ENCODE measurements at regions not wholly inside any gene's neighbourhood (a gene's known extent, or its start where the extent isn't known, plus 50 kb on each side); places are given as distances from the start of the nearest gene placed in this dataset.

DNA sequence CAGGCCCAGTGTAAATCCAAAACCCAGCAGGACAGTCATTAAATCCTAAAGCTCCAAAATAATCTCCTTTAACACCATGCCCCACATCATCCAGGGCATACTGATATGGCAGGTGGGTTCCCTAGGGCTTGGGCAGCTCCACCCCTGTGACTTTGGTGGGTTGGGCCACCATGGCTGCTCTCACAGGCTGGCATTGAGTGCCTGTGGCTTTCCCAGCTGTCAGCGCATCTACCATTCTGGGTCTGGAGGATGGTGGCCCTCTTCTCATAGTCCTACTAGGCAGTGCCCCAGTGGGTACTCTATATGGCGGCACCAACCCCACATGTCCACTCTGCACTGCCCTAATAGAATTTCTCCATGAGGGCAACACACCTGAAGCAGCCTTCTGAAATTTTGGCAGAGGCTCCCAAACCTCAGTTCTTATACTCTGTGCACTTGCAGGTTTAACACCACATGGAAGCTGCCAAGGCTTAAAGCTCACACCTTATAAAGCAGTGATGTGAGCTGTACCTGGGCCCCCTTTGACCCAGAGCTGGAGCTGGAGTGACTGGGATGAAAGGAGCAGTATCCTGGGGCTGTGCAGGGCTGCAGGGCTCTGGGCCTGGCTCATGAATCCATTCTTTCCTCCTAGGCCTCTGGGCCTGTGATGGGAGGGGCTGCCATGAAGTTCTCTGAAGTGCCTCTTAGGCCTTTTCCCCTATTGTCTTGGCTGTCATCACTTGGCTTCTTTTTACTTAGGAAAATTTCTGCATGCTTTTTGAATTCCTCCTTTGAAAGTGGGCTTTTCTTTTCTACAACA, 765.5 kb upstream of the EPHA7 start:
- no peak overlapping the region for H4K91ac ChIP-seq (ENCODE audit: low read depth, low read length)
- no peak for DNase-seq
- H3K4me2 ChIP-seq (ENCODE audit: low read length) = no peak overlapping the region
- no peak overlapping the region for H2BK120ac ChIP-seq (ENCODE audit: insufficient read depth, low read length, poor library complexity)
- no peak overlapping the region for H3K14ac ChIP-seq (ENCODE audit: low read length)
- no peak overlapping the region for H4K12ac ChIP-seq (ENCODE audit: low read depth, low read length)
- no peak overlapping the region for H3K23ac ChIP-seq (ENCODE audit: low read length)
- WGBS (ENCODE audit: extremely low coverage, insufficient coverage, insufficient read length) = no CpG with 5 or more reads among the region's 2 CpGs
- H3K9me3 ChIP-seq (ENCODE audit: insufficient read depth, low read depth, low read length) = peaks cover 3% of the 10 kb centered on the region
- no peak overlapping the region for H3K18ac ChIP-seq (ENCODE audit: low read length)
- no peak overlapping the region for H3K4me3 ChIP-seq (ENCODE audit: low read depth, low read length)
- no peak overlapping the region for H2BK12ac ChIP-seq (ENCODE audit: low read length)
- no peak overlapping the region for H2AFZ ChIP-seq (ENCODE audit: insufficient read depth, low read length, poor library complexity)
- H3K4me1 ChIP-seq (ENCODE audit: control insufficient read depth in 1 of 2, insufficient read depth in 2 of 2, low read length in 2 of 2) = no peaks in the 10 kb centered on the region
- no peaks in the 10 kb centered on the region for H3K27me3 ChIP-seq (ENCODE audit: insufficient read depth, low read length)
- H3K79me1 ChIP-seq (ENCODE audit: low read length) = no peaks in the 10 kb centered on the region
- H3K4ac ChIP-seq (ENCODE audit: low read depth, low read length) = no peak overlapping the region
- H3K9ac ChIP-seq (ENCODE audit: low read length) = no peak overlapping the region
- no peak overlapping the region for H2BK5ac ChIP-seq (ENCODE audit: low read depth, low read length, poor library complexity)
- H3K27ac ChIP-seq (ENCODE audit: low read depth, low read length) = no peak overlapping the region
- no peaks in the 10 kb centered on the region for H3K36me3 ChIP-seq (ENCODE audit: control insufficient read depth in 1 of 2, insufficient read depth in 2 of 2, low read length in 2 of 2)
- H3K79me2 ChIP-seq (ENCODE audit: control insufficient read depth, insufficient read depth, low read length, poor library complexity) = no peaks in the 10 kb centered on the region
- no peak overlapping the region for H2AK5ac ChIP-seq (ENCODE audit: low read length)
- H4K8ac ChIP-seq (ENCODE audit: low read depth, low read length) = no peak overlapping the region

- H4K91ac ChIP-seq (ENCODE audit: low read depth, low read length) = no peak overlapping the region
- H3K4me2 ChIP-seq (ENCODE audit: low read length) = no peak overlapping the region
- WGBS (ENCODE audit: extremely low coverage, insufficient coverage, insufficient read length) = no CpG with 5 or more reads among the region's 2 CpGs
- no peaks in the 10 kb centered on the region for H3K27me3 ChIP-seq (ENCODE audit: insufficient read depth, low read length)
- no peaks in the 10 kb centered on the region for H3K36me3 ChIP-seq (ENCODE audit: control insufficient read depth in 1 of 2, insufficient read depth in 2 of 2, low read length in 2 of 2)
- H3K79me2 ChIP-seq (ENCODE audit: control insufficient read depth, insufficient read depth, low read length, poor library complexity) = no peaks in the 10 kb centered on the region
- no peak overlapping the region for H2BK12ac ChIP-seq (ENCODE audit: low read length)
- H3K23ac ChIP-seq (ENCODE audit: low read length) = no peak overlapping the region
- H3K14ac ChIP-seq (ENCODE audit: low read length) = no peak overlapping the region
- H3K9ac ChIP-seq (ENCODE audit: low read length) = no peak overlapping the region
- no peak overlapping the region for H3K18ac ChIP-seq (ENCODE audit: low read length)
- no peak overlapping the region for H3K27ac ChIP-seq (ENCODE audit: low read depth, low read length)
- no peak overlapping the region for H2AFZ ChIP-seq (ENCODE audit: insufficient read depth, low read length, poor library complexity)
- H3K4me1 ChIP-seq (ENCODE audit: control insufficient read depth in 1 of 2, insufficient read depth in 2 of 2, low read length in 2 of 2) = no peaks in the 10 kb centered on the region
- no peak overlapping the region for H2AK5ac ChIP-seq (ENCODE audit: low read length)
- no peak overlapping the region for H3K4ac ChIP-seq (ENCODE audit: low read depth, low read length)
- no peaks in the 10 kb centered on the region for H3K9me3 ChIP-seq (ENCODE audit: insufficient read depth, low read depth, low read length)
- DNase-seq = no peak
- H4K12ac ChIP-seq (ENCODE audit: low read depth, low read length) = no peak overlapping the region
- no peak overlapping the region for H2BK120ac ChIP-seq (ENCODE audit: insufficient read depth, low read length, poor library complexity)
- no peaks in the 10 kb centered on the region for H3K79me1 ChIP-seq (ENCODE audit: low read length)
- H3K4me3 ChIP-seq (ENCODE audit: low read depth, low read length) = no peak overlapping the region
- no peak overlapping the region for H4K8ac ChIP-seq (ENCODE audit: low read depth, low read length)
- no peak overlapping the region for H2BK5ac ChIP-seq (ENCODE audit: low read depth, low read length, poor library complexity)
These were observed 758.1 kb upstream of the EPHA7 start for GRCh38 chr6:94177429-94177828.

GRCh38 chr6:94175465-94175864, 756.1 kb upstream of the EPHA7 start:
- no peak overlapping the region for H3K4ac ChIP-seq (ENCODE audit: low read depth, low read length)
- H2BK5ac ChIP-seq (ENCODE audit: low read depth, low read length, poor library complexity) = no peak overlapping the region
- no peak overlapping the region for H3K9ac ChIP-seq (ENCODE audit: low read length)
- H2AK5ac ChIP-seq (ENCODE audit: low read length) = no peak overlapping the region
- H3K18ac ChIP-seq (ENCODE audit: low read length) = no peak overlapping the region
- no peak overlapping the region for H4K8ac ChIP-seq (ENCODE audit: low read depth, low read length)
- H3K4me2 ChIP-seq (ENCODE audit: low read length) = no peak overlapping the region
- no peaks in the 10 kb centered on the region for H3K36me3 ChIP-seq (ENCODE audit: control insufficient read depth in 1 of 2, insufficient read depth in 2 of 2, low read length in 2 of 2)
- no peaks in the 10 kb centered on the region for H3K79me1 ChIP-seq (ENCODE audit: low read length)
- no peak overlapping the region for H3K4me3 ChIP-seq (ENCODE audit: low read depth, low read length)
- H4K12ac ChIP-seq (ENCODE audit: low read depth, low read length) = no peak overlapping the region
- H3K4me1 ChIP-seq (ENCODE audit: control insufficient read depth in 1 of 2, insufficient read depth in 2 of 2, low read length in 2 of 2) = no peaks in the 10 kb centered on the region
- no peaks in the 10 kb centered on the region for H3K27me3 ChIP-seq (ENCODE audit: insufficient read depth, low read length)
- H3K79me2 ChIP-seq (ENCODE audit: control insufficient read depth, insufficient read depth, low read length, poor library complexity) = no peaks in the 10 kb centered on the region
- no peak overlapping the region for H2BK12ac ChIP-seq (ENCODE audit: low read length)
- no peak overlapping the region for H4K91ac ChIP-seq (ENCODE audit: low read depth, low read length)
- no peak overlapping the region for H3K14ac ChIP-seq (ENCODE audit: low read length)
- DNase-seq = no peak
- no peak overlapping the region for H2AFZ ChIP-seq (ENCODE audit: insufficient read depth, low read length, poor library complexity)
- WGBS (ENCODE audit: extremely low coverage, insufficient coverage, insufficient read length) = no CpG with 5 or more reads among the region's 2 CpGs
- no peak overlapping the region for H3K27ac ChIP-seq (ENCODE audit: low read depth, low read length)
- no peak overlapping the region for H2BK120ac ChIP-seq (ENCODE audit: insufficient read depth, low read length, poor library complexity)
- H3K23ac ChIP-seq (ENCODE audit: low read length) = no peak overlapping the region
- H3K9me3 ChIP-seq (ENCODE audit: insufficient read depth, low read depth, low read length) = no peaks in the 10 kb centered on the region

DNA sequence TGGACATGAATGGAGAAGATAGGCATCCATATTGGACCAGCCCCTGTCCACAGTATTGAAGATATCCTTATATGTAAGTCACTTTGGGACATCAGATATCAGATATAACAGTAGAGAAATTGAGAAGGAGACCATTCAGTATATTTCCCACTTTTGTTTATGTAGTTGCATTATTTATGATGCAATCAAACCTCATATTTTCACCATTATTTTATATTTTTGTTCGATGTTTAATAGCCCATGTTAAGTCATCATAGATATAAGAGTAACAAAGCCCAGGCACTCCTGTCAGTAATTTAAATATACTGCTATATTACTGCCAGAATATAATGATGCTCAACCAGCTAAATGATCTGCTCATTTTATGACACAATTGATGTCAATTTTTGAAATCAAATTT, 744.5 kb upstream of the EPHA7 start:
- Histone ChIP-seq H3K27ac (ENCODE audit: low read depth, low read length) (no peak overlapping the region), H3K4me3 (ENCODE audit: low read depth, low read length) (no peak overlapping the region), H2AK5ac (ENCODE audit: low read length) (no peak overlapping the region), H3K36me3 (ENCODE audit: control insufficient read depth in 1 of 2, insufficient read depth in 2 of 2, low read length in 2 of 2) (no peaks in the 10 kb centered on the region), H4K8ac (ENCODE audit: low read depth, low read length) (no peak overlapping the region), H3K4me2 (ENCODE audit: low read length) (no peak overlapping the region), H2BK120ac (ENCODE audit: insufficient read depth, low read length, poor library complexity) (no peak overlapping the region), H3K4me1 (ENCODE audit: control insufficient read depth in 1 of 2, insufficient read depth in 2 of 2, low read length in 2 of 2) (no peaks in the 10 kb centered on the region), H3K4ac (ENCODE audit: low read depth, low read length) (no peak overlapping the region), H3K27me3 (ENCODE audit: insufficient read depth, low read length) (no peaks in the 10 kb centered on the region), H2BK5ac (ENCODE audit: low read depth, low read length, poor library complexity) (no peak overlapping the region), H3K14ac (ENCODE audit: low read length) (no peak overlapping the region), H3K9me3 (ENCODE audit: insufficient read depth, low read depth, low read length) (no peaks in the 10 kb centered on the region), H3K79me1 (ENCODE audit: low read length) (no peaks in the 10 kb centered on the region), H2AFZ (ENCODE audit: insufficient read depth, low read length, poor library complexity) (no peak overlapping the region), H4K12ac (ENCODE audit: low read depth, low read length) (no peak overlapping the region), H2BK12ac (ENCODE audit: low read length) (no peak overlapping the region), H4K91ac (ENCODE audit: low read depth, low read length) (no peak overlapping the region), H3K23ac (ENCODE audit: low read length) (no peak overlapping the region), H3K79me2 (ENCODE audit: control insufficient read depth, insufficient read depth, low read length, poor library complexity) (no peaks in the 10 kb centered on the region), H3K18ac (ENCODE audit: low read length) (no peak overlapping the region), H3K9ac (ENCODE audit: low read length) (no peak overlapping the region)
- WGBS (ENCODE audit: extremely low coverage, insufficient coverage, insufficient read length) = no CpG with 5 or more reads among the region's 1 CpG
- no peak for DNase-seq

Measured in trophoblast cell (in vitro differentiated cells and primary cell).